Neural crest cell (in vitro differentiated cells): ENCODE measurements at regions not wholly inside any gene's neighbourhood (a gene's known extent, or its start where the extent isn't known, plus 50 kb on each side); places are given as distances from the start of the nearest gene placed in this dataset.

Source experiments
- DNase-seq: peaks from one replicate; pipeline ENCODE4 v3.0.0; 2021; ENCODE audit warnings: low read depth, mixed read lengths, low spot score
- H3K27ac Mint-ChIP-seq: one replicate; pipeline ENCODE4 v1.8.0; 2021; ENCODE audit warnings: mild to moderate bottlenecking, mixed read lengths; ENCODE audit not compliant: unreplicated experiment
- H3K27me3 Mint-ChIP-seq: 2 replicates; pipeline ENCODE4 v1.8.0; 2021; ENCODE audit warnings: low read depth, mild to moderate bottlenecking, mixed read lengths
- H3K36me3 Mint-ChIP-seq: 2 replicates; pipeline ENCODE4 v1.8.0; 2021; ENCODE audit warnings: low read depth, mild to moderate bottlenecking, mixed read lengths
- H3K4me1 Mint-ChIP-seq: 2 replicates; pipeline ENCODE4 v1.8.0; 2021; ENCODE audit warnings: mixed read lengths
- H3K4me3 Mint-ChIP-seq: one replicate; pipeline ENCODE4 v1.8.0; 2021; ENCODE audit warnings: mild to moderate bottlenecking, mixed read lengths
- H3K9me3 Mint-ChIP-seq: 2 replicates; pipeline ENCODE4 v1.8.0; 2021; ENCODE audit warnings: mixed read lengths
- CTCF ChIP-seq: fragments of 200-600 bp; sonication (generic); conservative IDR thresholded peaks from 2 replicates; pipeline ENCODE4 v1.5.0; 2021; ENCODE audit warnings: antibody characterized with exemption, mild to moderate bottlenecking

- no peak overlapping the region for H3K4me3 Mint-ChIP-seq
- no peak for DNase-seq
- H3K27ac Mint-ChIP-seq = no peak overlapping the region
- peaks cover 7% of the 10 kb centered on the region for H3K36me3 Mint-ChIP-seq
- no peaks in the 10 kb centered on the region for H3K27me3 Mint-ChIP-seq
- peaks cover 6% of the 10 kb centered on the region for H3K9me3 Mint-ChIP-seq
- peaks cover 12% of the 10 kb centered on the region for H3K4me1 Mint-ChIP-seq
- TF ChIP-seq CTCF = no peak
Observed at GRCh38 chr9:106305428-106306133, 557.4 kb upstream of the ZNF462 start.

- H3K9me3 Mint-ChIP-seq = peaks cover 8% of the 10 kb centered on the region
Observed at GRCh38 chr9:106307670-106308069, 555.3 kb upstream of the ZNF462 start.

GRCh38 chr9:106309925-106310324, 553.0 kb upstream of the ZNF462 start:
- Mint-ChIP-seq H3K9me3 (peaks cover 8% of the 10 kb centered on the region), H3K4me3 (no peak overlapping the region), H3K27ac (peak overlapping the region; percentile 68), H3K36me3 (peaks cover 9% of the 10 kb centered on the region), H3K27me3 (no peaks in the 10 kb centered on the region), H3K4me1 (peaks cover 13% of the 10 kb centered on the region)
- DNase-seq = no peak
- TF ChIP-seq CTCF = no peak

More at GRCh38 chr9:106307670-106308069, 555.3 kb upstream of the ZNF462 start:
- TF ChIP-seq CTCF = no peak
- Mint-ChIP-seq H3K27ac (peak overlapping the region; percentile 24), H3K36me3 (peaks cover 7% of the 10 kb centered on the region), H3K4me3 (no peak overlapping the region), H3K27me3 (no peaks in the 10 kb centered on the region), H3K4me1 (peaks cover 20% of the 10 kb centered on the region)
- DNase-seq = no peak

GRCh38 chr9:106310782-106311181, 552.2 kb upstream of the ZNF462 start:
- Mint-ChIP-seq H3K27me3 (no peaks in the 10 kb centered on the region), H3K4me1 (peaks cover 13% of the 10 kb centered on the region), H3K4me3 (no peak overlapping the region), H3K9me3 (peaks cover 8% of the 10 kb centered on the region), H3K27ac (no peak overlapping the region), H3K36me3 (peaks cover 9% of the 10 kb centered on the region)
- DNase-seq = no peak
- TF ChIP-seq CTCF = no peak

GRCh38 chr9:106312906-106313305, 550.1 kb upstream of the ZNF462 start:
- Mint-ChIP-seq H3K27me3 (no peaks in the 10 kb centered on the region), H3K4me1 (peaks cover 11% of the 10 kb centered on the region)

More at GRCh38 chr9:106312906-106313305, 550.1 kb upstream of the ZNF462 start:
- Mint-ChIP-seq H3K36me3 (peaks cover 7% of the 10 kb centered on the region), H3K4me3 (no peak overlapping the region), H3K9me3 (peaks cover 8% of the 10 kb centered on the region), H3K27ac (no peak overlapping the region)
- TF ChIP-seq CTCF = no peak
- no peak for DNase-seq
